H1 (cell line): ENCODE measurements at regions not wholly inside any gene's neighbourhood (a gene's known extent, or its start where the extent isn't known, plus 50 kb on each side); places are given as distances from the start of the nearest gene placed in this dataset.

Experiments used
- CBX8 ChIP-seq: fragments of 300-800, 300-1000 bp; sonication (generic); IDR thresholded peaks from 2 replicates; pipeline ENCODE4 v1.7.1; 2016; ENCODE audit warnings: low read depth, low read length, borderline replicate concordance

DNA sequence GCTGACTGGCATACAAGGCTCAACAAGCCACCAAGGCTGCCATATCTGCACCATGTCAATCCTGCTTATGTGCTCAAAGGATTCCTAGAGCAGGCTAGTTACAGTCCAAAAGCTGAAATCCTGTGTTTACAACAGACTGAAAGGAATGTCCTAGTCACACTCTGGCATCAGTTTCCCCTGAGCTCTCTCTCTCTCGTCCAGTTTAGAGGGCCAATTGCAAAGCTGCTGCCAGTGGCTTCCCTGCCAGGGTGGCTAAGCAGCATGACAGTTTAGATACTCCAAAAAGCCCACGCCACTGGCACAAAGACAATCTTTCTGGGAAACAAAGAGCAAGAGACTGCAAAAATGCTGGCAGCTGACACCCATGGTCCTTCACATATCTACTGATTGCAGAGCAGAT lies 392.1 kb downstream of the RPS29 start (continued):
- TF ChIP-seq CBX8 = no peak
